HUES64 (cell line): ENCODE measurements at regions not wholly inside any gene's neighbourhood (a gene's known extent, or its start where the extent isn't known, plus 50 kb on each side); places are given as distances from the start of the nearest gene placed in this dataset.

ENCODE experiments used
- H3K27ac ChIP-seq: 2 replicates; pipeline ENCODE4 v1.7.0; 2013; ENCODE audit warnings: low read depth, low read length, inconsistent platforms
- H3K27me3 ChIP-seq: 2 replicates; pipeline ENCODE4 v1.6.1; 2013; ENCODE audit warnings: mild to moderate bottlenecking, low read length; ENCODE audit not compliant: insufficient read depth
- H3K36me3 ChIP-seq: 2 replicates; pipeline ENCODE4 v1.6.1; 2013; ENCODE audit warnings: mild to moderate bottlenecking, low read length; ENCODE audit not compliant: insufficient read depth
- H3K4me1 ChIP-seq: 2 replicates; pipeline ENCODE4 v1.6.1; 2013; ENCODE audit warnings: mild to moderate bottlenecking, low read length, moderate library complexity; ENCODE audit not compliant: insufficient read depth
- H3K4me3 ChIP-seq: 2 replicates; pipeline ENCODE4 v1.5.1; 2013; ENCODE audit warnings: mild to moderate bottlenecking, low read length, moderate library complexity
- H3K9ac ChIP-seq: 2 replicates; pipeline ENCODE4 v1.6.1; 2013; ENCODE audit warnings: mild to moderate bottlenecking, low read depth, low read length
- H3K9me3 ChIP-seq: 2 replicates; pipeline ENCODE4 v1.6.1; 2013; ENCODE audit warnings: low read depth, low read length; ENCODE audit not compliant: insufficient read depth
- WGBS: fragments of 150-250, 120-280 bp; methylation state at CpG from one replicate; pipeline ENCODE4 v1.1.7; 2013; ENCODE audit warnings: missing lambda C conversion rate; 5-methylcytosine and 5-hydroxymethylcytosine counted together

DNA sequence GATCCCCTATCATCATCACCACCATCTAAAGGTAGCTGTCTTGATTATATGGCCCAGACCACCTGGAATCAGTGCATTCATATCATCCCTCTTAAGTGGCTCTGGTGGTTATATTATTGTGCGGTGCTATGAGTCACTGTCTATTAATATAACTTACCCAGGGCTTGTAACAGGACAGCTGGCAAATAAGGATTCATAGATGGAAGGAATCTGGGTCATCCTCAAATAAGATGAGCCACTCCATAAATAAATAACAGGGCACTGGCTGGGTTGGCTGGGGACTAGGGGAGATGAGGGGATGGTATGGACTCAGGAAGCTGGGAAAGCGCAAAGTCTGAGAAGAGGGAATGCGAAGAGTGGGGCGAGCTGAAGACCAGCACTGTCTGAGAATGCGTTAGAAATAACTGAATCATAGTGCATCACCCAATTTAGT lies 216.1 kb downstream of the NUAK1 start:
- WGBS, result 93% methylated on average over 4 of the region's 5 CpGs
- no peaks in the 10 kb centered on the region for H3K27me3 ChIP-seq

DNA sequence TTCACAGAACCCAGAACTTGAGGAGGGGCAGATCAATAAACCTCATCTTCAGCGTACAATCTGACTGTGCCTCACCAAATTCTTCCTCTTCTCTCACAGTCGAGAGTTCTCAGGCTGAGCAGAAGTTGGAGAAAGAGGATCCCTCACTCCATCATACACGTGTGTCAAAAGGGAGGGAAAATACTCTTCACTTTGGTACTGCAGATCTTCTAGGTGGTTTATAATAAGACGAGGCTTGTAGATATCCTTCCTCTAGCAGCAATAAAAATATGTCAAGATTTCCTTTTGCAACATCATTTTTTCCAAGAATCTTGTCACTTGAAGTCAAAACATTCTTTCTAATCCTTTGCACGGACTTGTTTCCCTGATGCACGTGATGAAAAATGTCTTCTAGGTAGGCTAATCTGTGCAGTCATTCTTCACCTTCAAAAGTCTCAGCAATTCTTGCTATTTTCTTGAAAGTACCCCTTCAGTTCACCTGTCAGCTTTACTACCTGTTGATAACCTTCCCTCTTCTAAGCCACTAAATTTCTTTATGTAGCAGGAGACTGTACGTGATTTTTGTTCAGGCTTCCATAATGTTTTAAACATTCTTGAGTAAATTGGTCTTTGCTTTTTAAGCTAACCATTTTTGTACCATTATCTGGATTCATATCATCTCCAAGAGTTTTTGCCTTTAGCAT lies 214.1 kb downstream of the NUAK1 start:
- WGBS, result 98% methylated on average over 4 of the region's 7 CpGs
- Histone ChIP-seq H3K9ac (no peak overlapping the region), H3K27ac (no peak overlapping the region), H3K27me3 (no peaks in the 10 kb centered on the region), H3K4me1 (no peaks in the 10 kb centered on the region), H3K4me3 (no peak overlapping the region), H3K9me3 (no peaks in the 10 kb centered on the region), H3K36me3 (no peaks in the 10 kb centered on the region)

More for the DNA sequence above, 216.1 kb downstream of the NUAK1 start:
- Histone ChIP-seq H3K4me1 (no peaks in the 10 kb centered on the region), H3K36me3 (no peaks in the 10 kb centered on the region), H3K27ac (no peak overlapping the region), H3K9me3 (no peaks in the 10 kb centered on the region), H3K4me3 (no peak overlapping the region), H3K9ac (no peak overlapping the region)

DNA sequence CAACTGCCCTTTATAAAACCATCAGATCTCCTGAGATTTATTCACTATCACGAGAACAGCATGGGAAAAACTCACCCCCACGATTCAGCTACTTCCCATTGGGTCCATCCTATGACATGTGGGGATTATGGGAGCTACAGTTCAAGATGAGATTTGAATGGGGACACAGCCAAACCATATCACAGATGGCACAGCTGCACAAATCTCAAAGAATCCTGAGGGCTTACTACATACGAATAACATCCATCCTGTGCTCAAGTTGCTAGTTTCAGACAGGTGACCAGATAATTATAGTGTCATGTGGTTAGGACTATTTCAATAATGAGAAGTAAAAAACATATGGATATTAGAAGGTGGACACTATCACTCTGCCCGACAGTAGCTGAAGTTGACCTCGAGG lies 211.2 kb downstream of the NUAK1 start:
- no peak overlapping the region for H3K4me3 ChIP-seq
- H3K27ac ChIP-seq, result no peak overlapping the region
- H3K36me3 ChIP-seq, result no peaks in the 10 kb centered on the region
- H3K9me3 ChIP-seq, result no peaks in the 10 kb centered on the region
- H3K4me1 ChIP-seq, result peaks cover 9% of the 10 kb centered on the region
- H3K9ac ChIP-seq, result no peak overlapping the region
- H3K27me3 ChIP-seq, result no peaks in the 10 kb centered on the region
- WGBS, result 94% methylated on average over 5 of the region's 5 CpGs

DNA sequence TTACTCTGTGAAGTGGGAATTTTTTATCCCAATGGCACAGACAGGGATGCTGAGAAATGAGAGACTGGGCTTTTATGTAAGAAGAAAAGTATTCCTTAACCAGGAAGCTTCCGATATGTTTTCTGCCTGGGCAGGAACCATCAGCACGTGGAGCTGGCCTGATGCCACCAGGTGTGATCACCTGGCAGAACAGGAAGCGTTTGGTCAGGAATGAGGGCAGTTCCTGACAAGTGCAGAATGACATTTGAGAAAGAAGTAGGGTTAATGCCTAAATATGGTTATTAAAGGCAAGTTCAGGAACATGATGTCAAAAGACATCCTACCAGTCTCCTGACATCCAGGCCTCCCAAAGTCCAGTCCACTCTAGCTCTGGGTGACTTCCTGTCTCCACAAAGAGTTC lies 210.3 kb downstream of the NUAK1 start:
- Histone ChIP-seq H3K9ac (no peak overlapping the region), H3K9me3 (no peaks in the 10 kb centered on the region), H3K36me3 (no peaks in the 10 kb centered on the region), H3K4me3 (no peak overlapping the region), H3K27ac (no peak overlapping the region), H3K4me1 (peaks cover 9% of the 10 kb centered on the region), H3K27me3 (no peaks in the 10 kb centered on the region)
- 91% methylated on average over 3 of the region's 3 CpGs for WGBS

DNA sequence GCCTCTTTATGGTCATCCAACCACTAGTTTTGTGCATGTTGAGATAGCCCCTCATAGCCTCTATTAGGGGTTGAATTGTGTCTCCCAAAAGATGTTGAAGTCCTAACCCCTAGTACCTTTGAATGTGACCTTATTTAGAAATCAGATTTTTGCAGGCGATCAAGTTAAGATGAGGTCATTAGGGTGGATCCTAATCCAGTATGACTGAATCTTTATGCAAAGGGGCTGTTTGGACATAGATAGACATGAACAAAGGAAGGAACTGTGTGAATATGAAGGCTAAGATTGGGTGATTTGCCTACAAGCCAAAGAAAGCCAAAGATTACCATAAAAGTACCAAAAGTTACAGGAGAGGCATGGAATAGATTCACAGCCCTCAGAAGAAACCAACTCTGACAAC lies 209.6 kb downstream of the NUAK1 start:
- Histone ChIP-seq H3K4me1 (peaks cover 9% of the 10 kb centered on the region), H3K27ac (no peak overlapping the region), H3K9ac (no peak overlapping the region), H3K36me3 (no peaks in the 10 kb centered on the region), H3K4me3 (no peak overlapping the region), H3K9me3 (no peaks in the 10 kb centered on the region), H3K27me3 (no peaks in the 10 kb centered on the region)
- 98% methylated on average over 1 of the region's 1 CpG for WGBS

DNA sequence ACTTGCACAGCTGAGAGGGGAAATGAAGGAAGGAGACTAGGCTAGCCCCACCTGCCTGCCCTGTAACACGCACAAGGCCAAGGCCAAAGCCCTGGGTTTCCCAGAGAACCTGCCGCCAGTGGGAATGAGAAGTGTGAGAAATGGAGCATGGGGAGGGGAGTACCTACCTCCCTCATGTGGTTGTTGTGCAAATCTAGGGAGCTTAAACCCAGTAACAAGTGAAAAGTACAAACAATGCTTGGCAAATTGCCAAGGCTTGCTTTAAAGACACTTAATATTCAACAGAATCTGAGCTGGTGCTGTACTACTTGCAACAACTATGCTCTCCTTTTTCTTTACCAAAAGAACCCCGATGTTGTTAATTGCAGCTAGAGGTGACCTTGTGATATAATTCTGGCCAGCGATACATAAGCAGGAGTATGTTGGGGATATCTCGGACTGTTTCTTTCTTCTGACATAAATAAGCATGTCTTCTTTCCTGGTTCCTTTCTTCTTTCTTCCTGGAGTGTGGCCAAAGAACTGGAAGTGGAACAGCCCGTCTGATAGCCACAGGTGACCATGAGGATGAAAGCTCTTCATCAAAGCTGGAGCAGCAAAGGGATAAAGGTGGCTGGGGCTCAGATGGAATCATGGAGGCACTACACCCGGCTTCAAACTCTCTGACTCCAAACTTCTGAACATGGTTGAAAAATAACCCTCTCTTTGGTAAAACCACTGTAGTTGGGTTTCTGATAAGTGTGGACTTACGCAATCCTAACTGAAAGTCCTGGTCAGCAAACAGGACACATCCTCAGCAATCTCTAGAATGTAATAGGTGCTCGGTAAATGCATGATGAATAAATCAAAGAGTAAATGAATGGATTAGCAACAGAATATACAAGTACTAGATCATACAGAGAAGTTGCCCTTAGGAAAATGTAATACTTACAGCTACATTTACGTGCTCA lies 207.9 kb downstream of the NUAK1 start:
- no peak overlapping the region for H3K9ac ChIP-seq
- no peak overlapping the region for H3K27ac ChIP-seq

DNA sequence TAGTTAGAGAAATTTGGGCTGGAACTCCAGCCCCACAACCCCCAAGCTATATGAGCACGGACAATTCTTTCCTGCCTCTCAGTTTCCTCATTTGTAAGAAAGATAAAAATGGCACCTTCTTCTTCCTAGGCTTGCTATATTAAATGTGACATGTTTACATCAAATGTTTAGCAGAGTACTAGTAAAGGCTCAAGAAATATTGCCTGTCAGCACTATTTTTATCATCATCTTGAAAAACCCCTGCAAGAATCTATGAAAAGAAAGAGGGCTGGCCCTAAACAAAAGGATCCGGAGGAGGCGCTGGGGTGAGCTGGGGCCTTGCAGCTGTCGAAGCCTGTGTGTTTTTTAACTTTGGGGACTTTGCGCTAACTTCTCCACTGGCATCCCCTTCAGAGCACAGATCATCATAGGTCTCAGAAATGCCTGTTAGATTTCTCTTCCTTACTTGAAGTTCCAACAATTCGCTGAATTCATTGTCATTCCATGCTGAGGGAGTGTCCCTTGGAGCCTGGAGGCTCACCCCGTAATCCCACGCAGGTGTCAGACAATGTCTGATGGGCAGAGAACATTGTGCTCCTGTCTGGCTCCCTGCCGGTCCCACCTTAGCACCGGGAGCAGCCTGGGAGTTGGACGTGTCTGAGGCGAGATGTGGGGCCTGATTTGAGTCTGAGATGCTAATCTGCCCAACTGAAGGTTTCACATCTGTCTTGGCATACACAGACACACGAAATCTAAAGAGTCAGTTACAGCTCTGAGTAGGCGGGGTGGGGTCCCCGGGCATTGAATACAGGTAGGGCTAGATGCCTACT lies 206.8 kb downstream of the NUAK1 start:
- WGBS, result 90% methylated on average over 14 of the region's 15 CpGs
- Histone ChIP-seq H3K4me1 (peaks cover 9% of the 10 kb centered on the region), H3K4me3 (no peak overlapping the region), H3K27ac (no peak overlapping the region), H3K36me3 (no peaks in the 10 kb centered on the region), H3K9me3 (no peaks in the 10 kb centered on the region), H3K9ac (no peak overlapping the region), H3K27me3 (no peaks in the 10 kb centered on the region)

More for the DNA sequence above, 207.9 kb downstream of the NUAK1 start:
- Histone ChIP-seq H3K36me3 (no peaks in the 10 kb centered on the region), H3K4me1 (peaks cover 9% of the 10 kb centered on the region), H3K27me3 (no peaks in the 10 kb centered on the region), H3K9me3 (no peaks in the 10 kb centered on the region), H3K4me3 (no peak overlapping the region)
- 91% methylated on average over 9 of the region's 10 CpGs for WGBS

DNA sequence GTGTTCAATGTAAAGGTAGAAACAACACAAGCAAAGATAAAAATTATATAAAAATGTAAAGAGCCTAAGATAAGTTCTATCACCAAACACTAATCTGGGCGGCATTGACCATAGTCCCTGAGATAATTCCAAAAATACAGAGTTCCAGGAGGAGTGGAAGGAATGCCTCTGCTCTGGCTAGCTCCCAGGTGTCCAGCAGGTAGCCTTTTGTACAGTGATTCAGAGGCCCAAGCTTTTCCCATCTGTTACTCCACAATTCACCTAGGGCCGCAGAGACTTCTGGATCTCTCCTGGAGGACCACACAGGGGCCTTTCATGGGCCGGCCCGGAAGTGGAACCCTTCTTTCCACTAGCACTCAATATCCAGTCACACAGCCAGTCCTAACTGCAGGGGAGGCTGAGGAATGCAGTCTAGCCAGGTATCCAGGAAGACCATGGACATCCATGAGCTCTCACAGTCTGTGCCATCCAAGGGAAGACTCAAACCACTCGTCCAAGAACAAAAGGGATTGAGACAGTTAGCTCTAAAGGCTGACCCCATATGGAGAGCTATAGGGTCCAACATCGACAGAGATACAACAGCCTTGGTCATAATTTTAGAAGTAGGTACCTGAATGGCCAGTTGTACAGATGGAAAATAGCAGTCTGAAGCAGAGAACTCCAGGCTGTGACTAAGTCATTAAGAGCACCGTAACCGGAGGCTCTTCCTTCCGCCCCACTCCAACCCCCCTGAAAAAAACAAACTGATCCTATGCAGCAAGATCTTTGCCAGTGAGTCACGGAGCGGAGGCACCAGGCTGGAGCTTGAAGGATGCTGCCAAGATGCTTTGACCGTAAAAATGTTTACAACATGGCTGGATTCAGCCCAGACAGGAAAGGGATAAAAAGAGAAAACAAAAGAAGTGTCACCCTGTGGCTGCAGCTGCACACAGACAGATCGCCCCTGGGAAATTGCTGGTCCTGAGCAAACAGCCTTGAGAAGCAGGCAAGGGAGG lies 204.8 kb downstream of the NUAK1 start:
- no peaks in the 10 kb centered on the region for H3K9me3 ChIP-seq
- H3K36me3 ChIP-seq, result no peaks in the 10 kb centered on the region
- H3K4me1 ChIP-seq, result peaks cover 21% of the 10 kb centered on the region
- 92% methylated on average over 13 of the region's 13 CpGs for WGBS
- no peak overlapping the region for H3K27ac ChIP-seq
- H3K9ac ChIP-seq, result no peak overlapping the region
- H3K4me3 ChIP-seq, result no peak overlapping the region
- no peaks in the 10 kb centered on the region for H3K27me3 ChIP-seq

DNA sequence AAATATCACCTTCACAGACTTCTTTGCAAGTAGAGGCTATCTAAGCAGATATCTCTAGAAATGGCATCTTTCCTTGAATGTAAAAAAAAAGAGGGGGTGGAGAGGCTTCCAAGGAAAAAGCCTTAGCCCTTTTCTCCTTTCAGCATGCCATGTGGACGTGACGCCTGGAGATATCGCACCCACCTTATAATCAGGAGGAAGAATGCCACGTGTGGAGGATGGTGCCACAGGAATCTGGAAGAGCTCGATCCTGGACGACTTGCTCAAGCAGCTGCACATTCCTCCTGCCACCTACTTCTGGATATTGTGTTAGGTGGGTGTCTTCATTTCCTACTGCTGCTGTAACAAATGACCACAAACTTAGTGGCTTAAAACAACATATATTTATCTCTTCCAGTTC lies 203.6 kb downstream of the NUAK1 start:
- Histone ChIP-seq H3K36me3 (no peaks in the 10 kb centered on the region), H3K4me1 (peaks cover 22% of the 10 kb centered on the region), H3K4me3 (no peak overlapping the region), H3K27ac (no peak overlapping the region), H3K9me3 (no peaks in the 10 kb centered on the region), H3K9ac (no peak overlapping the region), H3K27me3 (no peaks in the 10 kb centered on the region)
- WGBS, result 96% methylated on average over 6 of the region's 6 CpGs

DNA sequence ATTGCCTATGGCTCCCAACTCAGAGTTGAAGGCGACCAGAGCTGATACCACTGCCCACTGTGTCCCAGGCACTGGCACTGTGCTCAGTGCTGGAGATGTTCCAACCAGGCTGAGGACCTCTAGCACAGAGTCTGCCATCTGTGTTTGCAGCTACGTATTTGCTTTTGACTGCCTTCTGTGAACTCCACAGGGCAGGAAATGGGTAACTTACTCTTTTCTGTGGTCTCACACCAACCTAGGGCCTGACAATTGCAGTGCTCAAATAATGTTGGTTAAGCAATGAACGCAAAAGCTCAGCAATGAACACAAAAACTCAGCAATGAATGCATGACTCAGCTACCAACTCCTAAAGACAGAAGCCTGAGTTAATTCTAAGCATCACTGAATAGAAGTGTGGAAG lies 202.8 kb downstream of the NUAK1 start:
- H3K27me3 ChIP-seq, result no peaks in the 10 kb centered on the region
- 87% methylated on average over 3 of the region's 3 CpGs for WGBS

More for the DNA sequence above, 202.8 kb downstream of the NUAK1 start:
- Histone ChIP-seq H3K4me3 (no peak overlapping the region), H3K27ac (no peak overlapping the region), H3K4me1 (peaks cover 13% of the 10 kb centered on the region), H3K9ac (no peak overlapping the region), H3K36me3 (no peaks in the 10 kb centered on the region), H3K9me3 (no peaks in the 10 kb centered on the region)
